Glutamatergic neuron (in vitro differentiated cells): ENCODE measurements at regions not wholly inside any gene's neighbourhood (a gene's known extent, or its start where the extent isn't known, plus 50 kb on each side); places are given as distances from the start of the nearest gene placed in this dataset.

Experiments
- DNase-seq: peaks from one replicate; pipeline ENCODE4 v3.0.0; 2022
- H3K27ac Mint-ChIP-seq: one replicate; pipeline ENCODE4 v1.8.0; 2020; ENCODE audit warnings: mild to moderate bottlenecking, mixed read lengths, inconsistent platforms; ENCODE audit not compliant: unreplicated experiment
- H3K27me3 Mint-ChIP-seq: one replicate; pipeline ENCODE4 v1.8.0; 2020; ENCODE audit warnings: mild to moderate bottlenecking, moderate library complexity, mixed read lengths, inconsistent platforms; ENCODE audit not compliant: unreplicated experiment
- H3K36me3 Mint-ChIP-seq: one replicate; pipeline ENCODE4 v1.8.0; 2020; ENCODE audit warnings: mild to moderate bottlenecking, mixed read lengths, inconsistent platforms; ENCODE audit not compliant: unreplicated experiment
- H3K4me1 Mint-ChIP-seq: one replicate; pipeline ENCODE4 v1.8.0; 2020; ENCODE audit warnings: mild to moderate bottlenecking, low read depth, mixed read lengths, inconsistent platforms; ENCODE audit not compliant: unreplicated experiment
- H3K4me3 Mint-ChIP-seq: one replicate; pipeline ENCODE4 v1.8.0; 2020; ENCODE audit warnings: mild to moderate bottlenecking, mixed read lengths, inconsistent platforms; ENCODE audit not compliant: unreplicated experiment
- H3K9me3 Mint-ChIP-seq: one replicate; pipeline ENCODE4 v1.8.0; 2020; ENCODE audit warnings: mild to moderate bottlenecking, moderate library complexity, mixed read lengths, inconsistent platforms; ENCODE audit not compliant: unreplicated experiment
- TF ChIP-seq, protein P1 (sequence below): fragments of 200-600 bp; sonication (generic); IDR thresholded peaks from one replicate; pipeline ENCODE4 v1.5.0; 2021; ENCODE audit not compliant: partially characterized antibody, unreplicated experiment

DNA sequence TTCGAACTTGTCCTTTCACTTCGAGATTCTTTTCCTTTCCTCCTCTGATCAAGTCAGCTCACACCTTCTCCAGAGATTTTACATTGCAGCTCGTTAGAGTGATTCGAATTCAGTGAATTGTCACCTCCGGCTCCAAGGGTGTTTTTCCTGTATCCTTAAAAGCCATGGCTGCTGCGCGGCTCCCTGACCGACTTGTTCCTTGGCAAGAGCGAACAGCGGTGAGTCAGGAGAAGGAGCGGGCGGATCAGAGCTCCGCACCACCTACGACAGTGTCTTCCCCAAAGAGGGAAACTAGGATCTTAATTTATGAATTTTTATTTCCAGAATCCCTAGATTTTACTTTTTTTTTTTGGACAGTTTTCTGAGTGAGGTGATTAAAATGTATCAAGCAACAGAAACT lies 204.4 kb upstream of the ADGRL2 start:
- Mint-ChIP-seq H3K9me3 (no peaks in the 10 kb centered on the region), H3K27me3 (no peaks in the 10 kb centered on the region), H3K4me3 (no peak overlapping the region), H3K36me3 (no peaks in the 10 kb centered on the region), H3K4me1 (peaks cover 18% of the 10 kb centered on the region), H3K27ac (no peak overlapping the region)
- no peak for DNase-seq
- TF ChIP-seq, protein P1, sequence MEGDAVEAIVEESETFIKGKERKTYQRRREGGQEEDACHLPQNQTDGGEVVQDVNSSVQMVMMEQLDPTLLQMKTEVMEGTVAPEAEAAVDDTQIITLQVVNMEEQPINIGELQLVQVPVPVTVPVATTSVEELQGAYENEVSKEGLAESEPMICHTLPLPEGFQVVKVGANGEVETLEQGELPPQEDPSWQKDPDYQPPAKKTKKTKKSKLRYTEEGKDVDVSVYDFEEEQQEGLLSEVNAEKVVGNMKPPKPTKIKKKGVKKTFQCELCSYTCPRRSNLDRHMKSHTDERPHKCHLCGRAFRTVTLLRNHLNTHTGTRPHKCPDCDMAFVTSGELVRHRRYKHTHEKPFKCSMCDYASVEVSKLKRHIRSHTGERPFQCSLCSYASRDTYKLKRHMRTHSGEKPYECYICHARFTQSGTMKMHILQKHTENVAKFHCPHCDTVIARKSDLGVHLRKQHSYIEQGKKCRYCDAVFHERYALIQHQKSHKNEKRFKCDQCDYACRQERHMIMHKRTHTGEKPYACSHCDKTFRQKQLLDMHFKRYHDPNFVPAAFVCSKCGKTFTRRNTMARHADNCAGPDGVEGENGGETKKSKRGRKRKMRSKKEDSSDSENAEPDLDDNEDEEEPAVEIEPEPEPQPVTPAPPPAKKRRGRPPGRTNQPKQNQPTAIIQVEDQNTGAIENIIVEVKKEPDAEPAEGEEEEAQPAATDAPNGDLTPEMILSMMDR = no peak

DNA sequence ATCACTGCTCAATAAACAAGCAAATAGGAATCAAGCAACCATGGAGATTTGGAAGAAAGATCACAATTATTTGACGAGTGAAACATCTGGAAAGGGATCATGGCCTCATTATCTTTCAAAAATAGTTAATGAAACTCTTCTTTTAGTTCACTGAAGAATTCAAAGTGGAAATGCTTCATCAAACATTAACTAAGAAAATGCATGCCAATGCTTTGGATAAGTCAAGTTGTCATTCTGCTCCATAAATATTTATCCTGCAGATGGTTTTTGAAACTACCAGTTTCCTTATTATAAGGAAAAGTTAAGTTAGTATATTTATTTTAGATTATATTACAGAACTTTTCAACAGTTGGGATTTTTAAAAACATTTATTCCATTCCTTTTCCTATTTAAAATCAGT lies 206.5 kb upstream of the ADGRL2 start:
- H3K27ac Mint-ChIP-seq = no peak overlapping the region
- DNase-seq = no peak
- TF ChIP-seq, protein P1 = no peak
- H3K27me3 Mint-ChIP-seq = no peaks in the 10 kb centered on the region
- H3K9me3 Mint-ChIP-seq = no peaks in the 10 kb centered on the region
- H3K36me3 Mint-ChIP-seq = no peaks in the 10 kb centered on the region
- H3K4me3 Mint-ChIP-seq = no peak overlapping the region
- peaks cover 5% of the 10 kb centered on the region for H3K4me1 Mint-ChIP-seq

DNA sequence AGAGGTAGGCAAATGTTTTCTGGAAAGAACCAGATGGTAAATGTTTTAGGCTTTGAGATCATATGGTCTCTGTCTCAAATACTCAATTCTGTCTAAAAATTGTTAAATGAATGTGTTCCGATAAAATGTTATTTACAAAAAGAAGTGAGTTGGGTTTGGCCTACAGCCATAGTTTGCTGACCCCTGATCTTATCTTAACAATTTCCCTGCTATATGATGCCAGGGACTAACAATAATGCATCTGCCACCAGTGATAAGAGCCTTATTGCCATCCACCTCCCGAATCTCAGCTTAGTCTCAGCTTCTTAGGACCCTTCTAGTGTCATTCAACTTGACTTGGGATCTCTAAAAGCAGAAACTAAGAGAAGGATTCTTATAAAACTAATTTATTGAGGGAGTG lies 208.5 kb upstream of the ADGRL2 start:
- Mint-ChIP-seq H3K4me1 (peaks cover 5% of the 10 kb centered on the region), H3K27me3 (no peaks in the 10 kb centered on the region), H3K27ac (no peak overlapping the region), H3K9me3 (no peaks in the 10 kb centered on the region), H3K36me3 (no peaks in the 10 kb centered on the region), H3K4me3 (no peak overlapping the region)
- TF ChIP-seq, protein P1 = no peak
- no peak for DNase-seq

DNA sequence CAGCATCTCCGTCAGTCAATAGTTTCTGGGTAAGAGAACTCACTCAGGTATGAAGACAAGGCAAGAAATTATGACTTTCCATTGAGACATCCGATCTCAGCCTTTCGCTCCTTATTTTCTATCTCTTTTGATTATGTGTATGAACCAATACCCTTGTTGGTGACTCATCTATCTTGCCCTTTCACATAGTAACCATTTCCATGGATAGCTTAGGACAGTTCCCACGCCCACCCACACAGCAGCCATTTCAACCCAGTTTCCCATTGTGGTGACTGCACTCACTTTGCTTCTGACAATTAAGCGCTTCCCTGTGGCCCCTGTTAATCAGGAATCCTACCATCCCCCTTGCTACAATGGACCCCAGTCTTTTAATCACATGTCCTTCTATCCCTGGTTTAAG lies 210.6 kb upstream of the ADGRL2 start:
- Mint-ChIP-seq H3K4me3 (no peak overlapping the region), H3K4me1 (no peaks in the 10 kb centered on the region), H3K36me3 (no peaks in the 10 kb centered on the region), H3K27ac (no peak overlapping the region), H3K9me3 (no peaks in the 10 kb centered on the region), H3K27me3 (no peaks in the 10 kb centered on the region)
- TF ChIP-seq, protein P1 = no peak
- DNase-seq = no peak

DNA sequence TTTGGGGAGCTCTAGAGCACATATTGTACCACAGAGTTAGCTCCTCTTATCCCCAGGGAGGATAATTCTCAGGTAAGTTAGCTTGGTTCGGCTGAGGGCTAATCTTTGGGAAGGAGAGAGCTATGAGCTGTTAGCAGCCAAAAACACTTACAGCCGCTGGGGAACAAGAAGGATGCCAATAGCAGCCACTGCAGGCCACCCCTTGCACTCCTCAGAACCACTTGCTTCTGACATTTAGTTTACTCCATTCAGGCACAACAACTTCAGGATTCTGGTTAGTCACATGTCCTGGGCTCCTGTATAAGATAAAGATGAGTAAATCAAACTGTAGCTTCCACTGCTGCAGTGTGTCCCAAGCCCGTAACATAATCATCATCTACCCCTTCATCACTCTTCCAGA lies 212.6 kb upstream of the ADGRL2 start:
- Mint-ChIP-seq H3K27me3 (peaks cover 1% of the 10 kb centered on the region), H3K36me3 (no peaks in the 10 kb centered on the region), H3K27ac (no peak overlapping the region), H3K9me3 (no peaks in the 10 kb centered on the region), H3K4me1 (no peaks in the 10 kb centered on the region), H3K4me3 (no peak overlapping the region)
- TF ChIP-seq, protein P1 = no peak
- no peak for DNase-seq
